HG03095 (cell line): ENCODE measurements at regions not wholly inside any gene's neighbourhood (a gene's known extent, or its start where the extent isn't known, plus 50 kb on each side); places are given as distances from the start of the nearest gene placed in this dataset.

Experiments used
- ATAC-seq: cut with Tn5 transposase; IDR thresholded peaks from one replicate; pipeline ENCODE4 v1.9.1; 2021; ENCODE audit warnings: moderate library complexity; ENCODE audit not compliant: unreplicated experiment

- ATAC-seq = no peak
Observed at GRCh38 chr5:58357799-58358500, 101.9 kb downstream of the PLK2 start.

DNA sequence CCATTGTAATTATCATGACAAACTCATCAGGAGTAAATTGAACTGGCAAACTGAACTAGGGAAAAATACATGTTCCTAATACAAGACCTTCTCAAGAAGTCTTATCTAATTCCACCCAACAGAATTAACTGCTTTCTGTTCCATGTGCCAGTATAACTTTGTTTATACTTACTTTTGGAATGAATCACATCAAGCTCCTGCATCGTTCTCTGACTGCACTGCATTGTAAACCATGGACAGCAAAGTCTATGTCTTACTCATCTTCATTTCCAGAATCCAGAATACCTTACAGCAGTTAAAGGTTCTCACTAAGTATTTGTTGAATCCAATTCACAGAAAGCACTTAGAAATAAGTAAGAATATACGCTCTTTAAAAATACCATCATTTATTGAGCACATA is 102.8 kb downstream of the PLK2 start:
- ATAC-seq = no peak

DNA sequence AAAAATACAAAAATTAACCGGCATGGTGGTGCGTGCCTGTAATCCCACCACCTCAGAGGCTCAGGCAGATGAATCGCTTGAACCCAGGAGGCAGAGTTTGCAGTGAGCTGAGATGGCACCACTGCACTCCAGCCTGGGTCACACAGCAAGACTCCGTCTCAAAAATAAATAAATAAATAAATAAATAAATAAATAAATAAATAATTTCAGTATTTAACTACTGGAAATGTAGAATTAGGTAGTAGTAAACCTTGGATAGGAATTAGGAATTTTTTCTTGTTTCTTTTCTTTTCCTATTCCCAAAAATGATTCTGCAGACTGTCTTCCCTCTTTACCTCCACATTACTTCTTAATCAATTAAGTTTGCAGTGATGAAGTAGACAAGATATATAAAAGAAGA is 103.2 kb downstream of the PLK2 start:
- no peak for ATAC-seq

DNA sequence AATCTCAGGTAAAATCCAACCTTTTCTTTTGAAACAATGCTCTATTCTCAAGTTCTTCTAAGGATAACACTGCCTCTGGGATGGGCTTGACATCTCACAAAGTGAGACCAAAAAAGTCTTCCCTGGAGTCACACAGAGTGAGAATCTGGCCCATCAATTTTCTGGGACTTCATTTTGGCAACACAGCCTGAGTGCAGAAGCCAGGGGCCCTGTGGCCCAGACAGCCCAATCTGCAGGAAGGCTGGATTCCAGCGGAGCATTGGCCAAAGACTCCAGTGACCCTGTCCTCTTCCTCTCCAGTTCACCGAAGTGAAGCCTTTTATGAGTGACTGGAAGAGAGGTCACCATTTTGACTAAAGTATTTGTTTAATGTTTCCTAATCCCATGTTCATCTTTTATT is 105.1 kb downstream of the PLK2 start:
- no peak for ATAC-seq

- ATAC-seq = no peak
Observed at GRCh38 chr5:58353992-58354391, 105.9 kb downstream of the PLK2 start.

- no peak for ATAC-seq
Observed at GRCh38 chr5:58351190-58351589, 108.7 kb downstream of the PLK2 start.

DNA sequence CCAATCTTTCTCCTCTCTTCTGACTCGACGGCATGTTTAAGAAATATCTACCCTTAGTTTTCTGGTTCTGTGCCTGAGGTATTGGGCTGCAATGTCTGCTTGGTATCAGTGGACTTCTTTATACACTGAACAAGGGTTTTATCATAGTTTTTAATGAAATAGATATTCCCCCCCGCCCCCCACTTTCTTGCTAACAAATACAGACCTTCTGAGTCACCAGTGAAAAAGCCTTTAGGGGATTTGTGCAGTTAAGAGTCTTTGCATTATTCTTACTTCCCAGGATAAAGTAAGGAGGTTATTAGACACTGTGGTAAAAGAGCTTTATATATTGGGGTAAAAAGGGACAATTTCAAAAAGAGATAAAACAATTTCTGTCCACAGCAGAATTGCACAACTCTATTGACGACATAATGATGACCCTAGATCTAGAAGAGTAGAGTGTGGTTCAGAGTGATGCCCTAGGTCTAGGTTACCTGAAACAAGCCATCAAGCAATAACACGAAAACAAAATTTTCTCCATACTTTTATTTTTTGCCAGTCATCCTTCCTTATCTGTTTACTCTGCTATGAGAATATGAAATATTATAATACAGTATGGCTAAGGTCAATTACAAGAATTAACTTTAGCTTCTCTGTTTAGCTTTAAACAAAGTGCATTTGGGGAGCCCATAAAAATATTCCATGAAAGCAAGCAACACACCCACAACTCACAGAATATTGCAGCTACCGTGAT is 110.7 kb downstream of the PLK2 start:
- no peak for ATAC-seq

DNA sequence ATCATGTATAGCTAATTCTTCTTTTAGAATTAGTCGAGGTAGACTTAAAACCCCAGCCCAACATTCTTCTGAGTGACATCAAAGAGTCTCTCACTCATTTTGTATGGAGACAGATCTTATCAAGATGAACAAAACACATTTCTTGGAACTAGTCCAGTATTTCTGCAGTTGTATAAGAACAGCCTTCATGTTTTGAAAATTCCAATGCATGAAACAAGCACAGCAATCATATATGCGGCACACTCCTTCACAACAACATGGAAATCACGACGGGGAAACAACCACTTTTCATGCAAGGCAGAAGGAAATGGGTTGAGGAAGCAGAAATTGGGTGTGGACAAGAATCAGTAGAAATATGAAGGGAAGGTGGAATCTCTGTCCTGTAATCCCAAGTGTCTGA is 113.8 kb downstream of the PLK2 start:
- ATAC-seq = no peak

DNA sequence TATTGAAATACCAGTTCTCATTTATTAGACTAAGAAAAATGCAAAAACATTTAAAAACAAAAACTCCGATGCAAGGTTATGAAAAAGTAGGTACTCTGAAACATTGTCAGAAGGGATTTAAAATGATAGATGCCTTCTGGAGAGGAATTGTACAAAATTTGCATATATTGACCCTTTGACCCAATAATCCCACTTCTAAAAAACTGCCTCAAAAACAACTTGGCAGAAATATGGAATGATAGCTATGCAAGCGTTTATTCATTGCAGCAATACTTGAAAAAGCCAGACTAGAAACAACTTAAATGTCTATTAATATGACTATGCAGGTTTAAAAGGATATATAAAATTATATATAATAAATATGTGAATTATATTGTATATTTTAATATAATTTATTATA is 118.4 kb downstream of the PLK2 start:
- ATAC-seq = no peak

DNA sequence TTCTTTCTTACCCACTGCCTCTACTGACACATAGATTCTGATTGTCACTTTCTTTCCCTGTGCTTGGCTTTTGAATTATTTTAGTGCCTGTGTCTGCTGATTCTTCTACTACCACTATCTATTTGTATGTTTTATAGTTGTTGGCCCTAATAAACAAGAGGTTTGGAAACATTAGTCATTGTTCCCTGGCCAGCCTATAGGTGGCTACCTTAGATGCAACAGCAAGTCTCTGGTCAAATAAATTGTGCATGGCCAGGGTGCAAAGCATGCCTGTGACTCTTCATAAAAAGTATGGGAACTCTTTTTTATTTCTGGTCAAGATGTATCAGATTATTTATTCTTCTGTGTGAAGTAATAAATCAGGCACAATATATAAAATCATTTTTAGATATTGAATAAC is 124.4 kb downstream of the PLK2 start:
- no peak for ATAC-seq

DNA sequence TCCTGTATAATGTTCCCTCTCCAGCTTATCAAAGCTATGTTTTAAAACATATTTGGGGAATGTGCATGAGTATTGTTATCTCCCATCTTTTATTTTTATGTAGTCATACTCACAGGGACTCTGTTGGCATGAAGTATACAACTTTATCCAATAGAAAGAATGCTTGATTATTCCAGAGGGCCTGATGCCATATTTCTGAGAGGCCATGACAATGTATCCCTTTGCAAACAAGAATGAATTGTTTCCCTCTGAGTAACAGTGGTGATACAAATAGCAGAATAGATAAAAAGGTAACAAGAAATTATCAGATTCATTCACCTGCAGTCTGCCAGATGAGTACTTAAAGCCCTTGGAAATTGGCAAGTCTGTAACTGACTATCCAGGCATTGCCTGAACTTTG is 125.9 kb downstream of the PLK2 start:
- ATAC-seq = no peak

GRCh38 chr5:58330781-58331180 is 129.1 kb downstream of the PLK2 start:
- ATAC-seq = no peak

- no peak for ATAC-seq
Observed at GRCh38 chr5:58327289-58327688, 132.6 kb downstream of the PLK2 start.

GRCh38 chr5:58326022-58326421 is 133.9 kb downstream of the PLK2 start:
- ATAC-seq = no peak

DNA sequence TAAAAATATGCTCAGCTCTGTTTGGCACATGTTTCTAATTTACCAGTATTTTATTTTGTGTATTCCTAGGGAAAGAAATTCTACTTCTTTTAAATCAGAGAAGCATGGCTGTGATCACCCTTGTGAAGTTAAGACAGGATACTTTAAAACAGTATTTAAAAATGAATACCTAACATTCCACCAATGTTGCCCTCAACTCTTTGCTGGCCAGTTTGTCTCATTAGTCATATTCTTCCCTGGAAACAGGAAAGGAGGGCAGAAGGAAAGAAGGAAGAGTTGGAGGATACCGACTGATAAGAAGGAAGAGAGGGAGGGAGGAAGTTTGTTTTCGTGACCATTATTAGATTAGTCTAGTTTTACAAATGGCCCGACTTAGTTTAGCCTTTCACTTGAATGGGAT is 137.4 kb downstream of the PLK2 start:
- ATAC-seq = no peak

- ATAC-seq = no peak
Observed at GRCh38 chr5:58318468-58318867, 141.4 kb downstream of the PLK2 start.

GRCh38 chr5:58317808-58318207 is 142.1 kb downstream of the PLK2 start:
- no peak for ATAC-seq

GRCh38 chr5:58317009-58317408 is 142.9 kb downstream of the PLK2 start:
- no peak for ATAC-seq

- no peak for ATAC-seq
Observed at GRCh38 chr5:58315794-58316193, 144.1 kb downstream of the PLK2 start.

DNA sequence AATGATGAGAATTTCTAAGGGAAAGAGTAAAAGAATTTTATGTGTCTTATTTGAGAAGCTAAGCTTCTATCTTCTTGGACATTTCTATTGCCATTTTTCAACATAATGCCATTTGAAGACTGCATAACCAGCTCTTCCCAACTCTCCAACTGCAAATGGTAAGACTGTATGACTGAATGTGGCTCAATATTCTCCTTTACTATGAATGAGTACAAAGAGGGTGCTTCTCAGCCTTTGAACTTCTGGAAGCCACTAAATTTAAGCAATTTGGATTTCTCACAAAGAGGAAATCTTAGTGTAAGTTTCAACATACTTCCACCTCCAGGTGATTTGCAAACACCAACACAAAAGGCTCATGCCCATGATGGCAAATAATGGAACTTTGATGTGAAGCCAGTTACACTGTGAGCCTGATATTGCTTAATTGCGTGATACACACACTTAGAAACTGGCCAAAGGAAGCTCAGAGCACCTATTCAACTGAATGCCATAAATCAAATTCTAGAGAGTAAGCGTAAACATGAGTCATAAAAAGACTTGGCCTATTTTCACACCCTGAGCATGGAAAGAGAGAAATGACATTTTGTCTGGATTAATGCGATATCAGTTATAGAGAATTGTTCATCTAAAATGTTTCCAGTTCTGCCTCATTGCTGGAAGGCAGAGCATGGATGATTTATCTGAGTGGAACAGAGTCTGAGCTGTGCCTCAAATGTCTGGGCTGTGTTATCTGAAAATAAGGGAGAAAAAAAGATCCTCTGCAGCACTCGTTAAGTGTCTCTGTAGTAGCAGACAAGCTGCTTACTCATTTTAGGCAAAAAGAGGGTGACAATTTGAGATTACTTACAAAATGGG is 145.3 kb downstream of the PLK2 start:
- ATAC-seq = no peak

DNA sequence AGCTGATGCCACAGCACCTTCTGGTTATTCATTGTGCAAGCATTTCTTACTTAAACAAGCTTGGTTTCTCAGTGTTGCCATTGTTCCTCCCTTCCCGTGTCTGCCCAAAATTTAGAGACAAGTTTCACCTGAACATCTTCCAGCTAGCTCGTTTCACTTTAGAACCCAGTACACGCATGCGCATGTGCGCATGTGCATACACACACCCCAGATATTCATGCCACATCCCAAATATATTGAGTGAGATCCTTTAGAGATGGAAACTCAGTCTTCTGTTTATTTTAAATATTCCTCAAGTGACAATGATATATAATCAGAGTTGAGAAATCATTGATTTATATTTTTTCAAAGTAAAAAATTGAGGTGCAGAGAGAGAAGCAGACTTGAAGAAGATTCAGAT is 147.6 kb downstream of the PLK2 start:
- no peak for ATAC-seq

GRCh38 chr5:58311526-58311925 is 148.4 kb downstream of the PLK2 start:
- ATAC-seq = no peak
